ENCODE measurements at regions not wholly inside any gene's neighbourhood (a gene's known extent, or its start where the extent isn't known, plus 50 kb on each side); places are given as distances from the start of the nearest gene placed in this dataset.

DNA sequence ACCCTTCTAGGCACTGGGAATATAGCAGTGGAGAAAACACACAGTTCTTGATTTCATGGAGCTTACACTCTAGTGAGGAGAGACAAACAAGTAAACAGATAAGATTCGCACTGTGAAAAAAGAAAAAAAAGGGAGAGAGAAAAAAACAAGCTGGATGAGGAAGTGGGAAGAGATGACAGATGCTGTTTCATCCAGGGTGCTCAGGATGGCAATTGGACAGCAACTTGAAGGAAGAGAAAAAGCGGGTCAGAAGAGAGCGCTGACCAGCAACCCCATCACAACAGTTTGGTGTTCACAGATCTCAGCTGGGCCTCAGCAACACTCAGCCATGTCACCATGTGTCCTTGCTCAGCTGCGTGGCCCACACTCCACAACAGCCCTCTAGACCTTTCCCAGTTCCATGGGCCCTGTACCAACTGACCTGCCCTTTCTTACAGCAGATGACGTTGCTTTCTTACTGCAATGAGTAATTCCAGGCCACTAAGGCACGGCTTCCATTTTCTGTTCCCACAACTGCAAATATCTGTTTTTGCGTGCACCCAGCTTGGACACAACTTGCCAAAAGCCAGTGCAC lies 230.8 kb downstream of the MEX3B start:
- TF ChIP-seq, protein P1, sequence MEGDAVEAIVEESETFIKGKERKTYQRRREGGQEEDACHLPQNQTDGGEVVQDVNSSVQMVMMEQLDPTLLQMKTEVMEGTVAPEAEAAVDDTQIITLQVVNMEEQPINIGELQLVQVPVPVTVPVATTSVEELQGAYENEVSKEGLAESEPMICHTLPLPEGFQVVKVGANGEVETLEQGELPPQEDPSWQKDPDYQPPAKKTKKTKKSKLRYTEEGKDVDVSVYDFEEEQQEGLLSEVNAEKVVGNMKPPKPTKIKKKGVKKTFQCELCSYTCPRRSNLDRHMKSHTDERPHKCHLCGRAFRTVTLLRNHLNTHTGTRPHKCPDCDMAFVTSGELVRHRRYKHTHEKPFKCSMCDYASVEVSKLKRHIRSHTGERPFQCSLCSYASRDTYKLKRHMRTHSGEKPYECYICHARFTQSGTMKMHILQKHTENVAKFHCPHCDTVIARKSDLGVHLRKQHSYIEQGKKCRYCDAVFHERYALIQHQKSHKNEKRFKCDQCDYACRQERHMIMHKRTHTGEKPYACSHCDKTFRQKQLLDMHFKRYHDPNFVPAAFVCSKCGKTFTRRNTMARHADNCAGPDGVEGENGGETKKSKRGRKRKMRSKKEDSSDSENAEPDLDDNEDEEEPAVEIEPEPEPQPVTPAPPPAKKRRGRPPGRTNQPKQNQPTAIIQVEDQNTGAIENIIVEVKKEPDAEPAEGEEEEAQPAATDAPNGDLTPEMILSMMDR (IDR thresholded peaks at IDR 0.05; ENCODE audit: low read depth, low read length): no peak
- TF ChIP-seq, protein P2, sequence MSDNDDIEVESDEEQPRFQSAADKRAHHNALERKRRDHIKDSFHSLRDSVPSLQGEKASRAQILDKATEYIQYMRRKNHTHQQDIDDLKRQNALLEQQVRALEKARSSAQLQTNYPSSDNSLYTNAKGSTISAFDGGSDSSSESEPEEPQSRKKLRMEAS (IDR thresholded peaks at IDR 0.05; ENCODE audit: low read depth, low read length): no peak
- TF ChIP-seq POLR2A (IDR thresholded peaks at IDR 0.05; ENCODE audit: extremely low read depth, insufficient read length): no peak
- no peak for TF ChIP-seq MYC (IDR thresholded peaks at IDR 0.05; ENCODE audit: low read depth, low read length)

Data from NB4 (cell line).